ENCODE measurements at regions not wholly inside any gene's neighbourhood (a gene's known extent, or its start where the extent isn't known, plus 50 kb on each side); places are given as distances from the start of the nearest gene placed in this dataset.

- TF ChIP-seq ZNF462 (CRISPR knock-in tag; IDR thresholded peaks at IDR 0.05), result no peak
These were observed 372.7 kb downstream of the ARL4A start (continued) for GRCh38 chr7:13060173-13060572.

DNA sequence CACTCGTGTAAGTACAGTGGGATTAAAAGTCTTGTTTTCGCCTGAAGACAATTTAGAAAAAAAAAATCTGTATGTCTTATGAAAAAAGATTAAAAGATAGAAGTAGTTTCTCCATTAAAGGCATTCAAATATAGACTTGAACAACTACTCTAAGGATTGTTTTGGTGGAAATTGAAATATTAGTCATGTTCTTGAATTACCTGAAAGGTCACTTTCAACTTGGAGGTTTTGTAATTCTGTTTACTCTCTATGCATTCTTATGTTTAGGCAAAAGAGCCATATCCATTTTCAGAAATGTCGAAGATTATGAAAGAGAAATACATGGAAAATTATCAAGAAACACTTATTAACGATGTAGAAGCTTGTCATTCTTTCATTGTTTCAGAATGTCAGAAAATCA is 373.7 kb downstream of the ARL4A start:
- H3K36me3 Mint-ChIP-seq (ENCODE audit: low read depth), result no peaks in the 10 kb centered on the region
- Histone ChIP-seq H3K4me2 (no peak overlapping the region), H3K36me3 (ENCODE audit: insufficient read depth) (no peaks in the 10 kb centered on the region), H3F3A (replicated peaks; ENCODE audit: low read depth) (no peaks in the 10 kb centered on the region), H3K79me2 (replicated peaks; ENCODE audit: insufficient read depth) (no peaks in the 10 kb centered on the region), H3K27me3 (ENCODE audit: insufficient read depth) (no peaks in the 10 kb centered on the region), H2AFZ (no peak overlapping the region), H3K9me2 (ENCODE audit: insufficient read depth) (no peaks in the 10 kb centered on the region), H3K27ac (ENCODE audit: low read depth) (no peak overlapping the region), H3K4me1 (ENCODE audit: insufficient read depth) (no peaks in the 10 kb centered on the region), H4K20me1 (replicated peaks; ENCODE audit: insufficient read depth) (no peaks in the 10 kb centered on the region), H3K4me3 (no peak overlapping the region)
- H3K27ac Mint-ChIP-seq, result no peak overlapping the region
- H3K9me3 Mint-ChIP-seq, result no peaks in the 10 kb centered on the region
- ATAC-seq, result no peak
- H3K4me3 Mint-ChIP-seq, result no peak overlapping the region
- H3K4me1 Mint-ChIP-seq, result peaks cover 4% of the 10 kb centered on the region; the same call in 2 of the 3 replicates
- H3K27me3 Mint-ChIP-seq (ENCODE audit: insufficient read depth, low read depth, poor library complexity), result no peaks in the 10 kb centered on the region
- DNase-seq (ENCODE audit: low spot score), result no peak
- TF ChIP-seq NANOG (IDR thresholded peaks at IDR 0.05; ENCODE audit: borderline replicate concordance) (no peak), ZNF331 (CRISPR knock-in tag; IDR thresholded peaks at IDR 0.05; ENCODE audit: low read depth) (no peak), STAT1 (IDR thresholded peaks at IDR 0.05; ENCODE audit: unreplicated experiment) (no peak), ZNF462 (CRISPR knock-in tag; IDR thresholded peaks at IDR 0.05) (no peak)
- TF ChIP-seq, protein P1, sequence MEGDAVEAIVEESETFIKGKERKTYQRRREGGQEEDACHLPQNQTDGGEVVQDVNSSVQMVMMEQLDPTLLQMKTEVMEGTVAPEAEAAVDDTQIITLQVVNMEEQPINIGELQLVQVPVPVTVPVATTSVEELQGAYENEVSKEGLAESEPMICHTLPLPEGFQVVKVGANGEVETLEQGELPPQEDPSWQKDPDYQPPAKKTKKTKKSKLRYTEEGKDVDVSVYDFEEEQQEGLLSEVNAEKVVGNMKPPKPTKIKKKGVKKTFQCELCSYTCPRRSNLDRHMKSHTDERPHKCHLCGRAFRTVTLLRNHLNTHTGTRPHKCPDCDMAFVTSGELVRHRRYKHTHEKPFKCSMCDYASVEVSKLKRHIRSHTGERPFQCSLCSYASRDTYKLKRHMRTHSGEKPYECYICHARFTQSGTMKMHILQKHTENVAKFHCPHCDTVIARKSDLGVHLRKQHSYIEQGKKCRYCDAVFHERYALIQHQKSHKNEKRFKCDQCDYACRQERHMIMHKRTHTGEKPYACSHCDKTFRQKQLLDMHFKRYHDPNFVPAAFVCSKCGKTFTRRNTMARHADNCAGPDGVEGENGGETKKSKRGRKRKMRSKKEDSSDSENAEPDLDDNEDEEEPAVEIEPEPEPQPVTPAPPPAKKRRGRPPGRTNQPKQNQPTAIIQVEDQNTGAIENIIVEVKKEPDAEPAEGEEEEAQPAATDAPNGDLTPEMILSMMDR (conservative IDR thresholded peaks at IDR 0.05; ENCODE audit: low read depth in 2 of 2), result no peak

Measured in GM23338 (cell line).